NCI-H524 (cell line): ENCODE measurements at regions not wholly inside any gene's neighbourhood (a gene's known extent, or its start where the extent isn't known, plus 50 kb on each side); places are given as distances from the start of the nearest gene placed in this dataset.
"Not testable (repeated sequence)": the region's sequence is repeated elsewhere in the genome, so short reads cannot be mapped to it uniquely, and the experiment has no call there.

Source experiments
- DNase-seq, 2 experiments: peaks; one replicate each; lab custom pipeline; 2025; lab: John Stamatoyannopoulos, UW

DNA sequence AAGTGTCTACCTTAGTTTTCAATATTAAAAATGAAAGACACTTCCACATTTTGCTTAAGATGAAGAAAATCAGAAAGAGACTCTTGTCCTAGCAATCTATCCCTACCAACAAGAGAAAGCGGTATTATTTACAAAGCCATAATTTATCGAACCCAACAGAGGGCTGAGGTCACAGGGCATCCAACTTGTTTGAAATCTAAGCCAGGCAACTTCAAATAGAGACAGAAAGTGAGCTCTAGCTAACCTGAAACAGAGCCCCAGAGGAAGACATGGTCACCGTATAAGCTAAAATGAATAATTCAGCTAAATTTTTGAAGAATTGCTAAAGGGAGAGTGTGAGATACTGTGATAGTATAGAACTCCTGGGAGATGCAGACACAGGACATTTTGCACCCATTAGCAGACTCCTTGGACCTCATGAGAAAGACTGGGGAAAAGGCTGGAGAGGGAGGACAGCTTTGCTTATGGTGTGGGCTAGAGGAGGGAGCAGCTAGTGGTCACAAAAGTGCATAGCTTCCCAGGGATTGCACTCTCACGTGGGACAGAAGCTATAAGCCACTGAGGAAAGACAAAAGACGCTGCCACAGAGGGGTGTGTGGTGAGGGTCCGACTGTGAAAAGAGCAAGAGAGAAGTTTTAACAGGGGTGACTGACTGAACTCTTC, 624.2 kb upstream of the GRIN3A start:
- no peak for DNase-seq

DNA sequence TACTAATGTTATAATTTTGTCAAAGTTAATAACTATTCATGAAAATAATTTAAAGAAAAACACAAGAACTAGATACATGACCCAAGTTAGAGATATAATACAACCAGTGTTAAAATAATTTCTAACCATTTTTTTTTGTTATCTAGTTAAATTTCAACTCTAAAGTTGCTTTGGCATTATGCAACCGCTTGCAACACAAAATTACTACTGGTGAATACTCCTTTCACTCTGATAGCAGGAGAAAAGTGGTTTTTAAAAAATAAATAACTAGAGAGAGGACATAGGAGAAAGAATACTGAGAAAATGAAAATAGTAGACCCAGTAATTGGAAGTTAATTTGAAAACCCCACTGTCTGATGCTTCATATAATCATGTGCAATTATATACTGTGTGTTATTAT, 622.4 kb upstream of the GRIN3A start:
- DNase-seq = no peak

DNA sequence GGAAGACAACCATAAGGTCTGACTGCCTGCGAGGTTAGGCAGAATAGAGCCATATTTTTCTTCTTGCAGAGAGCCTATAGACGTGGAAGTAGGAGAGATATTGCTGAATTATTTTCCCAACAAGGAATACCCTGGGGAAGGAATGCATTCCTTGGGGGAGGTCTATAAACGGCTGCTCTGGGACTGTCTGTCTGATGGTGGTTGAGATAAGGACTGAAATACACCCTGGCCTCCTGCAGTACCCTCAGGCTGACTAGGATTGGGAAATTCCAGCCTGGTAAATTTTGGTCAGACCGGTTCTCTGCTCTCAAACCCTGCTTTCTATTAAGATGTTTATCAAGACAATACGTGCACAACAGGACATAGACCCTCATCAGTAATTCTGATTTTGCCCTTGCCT, 617.5 kb upstream of the GRIN3A start:
- no peak for DNase-seq

DNA sequence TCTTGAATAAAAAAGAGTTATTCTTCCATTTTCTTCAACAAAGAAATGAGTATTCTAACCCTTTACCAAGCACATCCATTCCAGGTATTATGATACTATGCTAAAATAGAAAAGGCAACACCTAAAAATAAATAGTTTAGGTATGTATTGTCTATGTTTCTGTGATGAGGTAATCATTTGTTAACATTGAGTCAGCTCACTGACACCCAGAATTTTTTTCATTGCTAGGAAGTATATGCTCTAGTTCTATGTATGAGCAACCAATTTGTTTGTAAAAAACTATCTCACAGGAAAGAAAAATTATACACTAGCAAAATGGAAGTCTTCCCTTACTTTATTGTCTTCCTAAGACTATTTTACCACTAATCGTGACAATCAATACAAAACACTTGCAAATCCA, 615.6 kb upstream of the GRIN3A start:
- no peak for DNase-seq

DNA sequence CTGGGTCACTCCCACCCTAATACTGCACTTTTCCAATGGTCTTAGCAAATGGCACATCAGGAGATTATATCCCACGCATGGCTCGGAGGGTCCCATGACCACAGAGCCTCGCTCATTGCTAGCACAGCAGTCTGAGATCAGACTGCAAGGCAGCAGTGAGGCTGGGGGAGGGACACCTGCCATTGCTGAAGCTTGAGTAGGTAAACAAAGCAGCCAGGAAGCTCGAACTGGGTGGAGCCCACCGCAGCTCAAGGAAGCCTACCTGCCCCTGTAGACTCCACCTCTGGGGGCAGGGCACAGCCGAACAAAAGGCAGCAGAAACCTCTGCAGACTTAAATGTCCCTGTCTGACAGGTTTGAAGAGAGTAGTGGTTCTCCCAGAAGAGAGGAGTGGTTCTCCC, 599.0 kb upstream of the GRIN3A start:
- not testable (repeated sequence) for DNase-seq

DNA sequence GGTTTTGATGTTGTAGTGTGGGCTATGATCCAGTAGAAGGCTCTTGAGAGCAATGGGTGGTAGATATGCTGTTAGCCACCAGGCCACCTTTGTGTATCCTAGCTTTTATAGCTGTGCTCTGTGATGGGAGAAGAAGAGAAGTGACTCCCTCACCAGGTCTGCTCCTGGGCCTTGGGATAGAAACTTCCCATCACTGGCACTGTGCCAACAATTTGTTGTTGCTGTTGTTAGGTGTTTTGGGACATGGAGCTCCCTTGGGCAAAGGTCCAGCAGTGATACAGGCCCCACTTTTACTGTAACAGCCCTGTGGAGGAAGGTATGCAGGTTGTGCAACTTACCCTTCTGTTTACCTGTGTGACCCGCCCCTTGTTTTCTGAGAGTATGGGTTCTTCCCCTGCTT, 570.9 kb upstream of the GRIN3A start:
- no peak for DNase-seq

DNA sequence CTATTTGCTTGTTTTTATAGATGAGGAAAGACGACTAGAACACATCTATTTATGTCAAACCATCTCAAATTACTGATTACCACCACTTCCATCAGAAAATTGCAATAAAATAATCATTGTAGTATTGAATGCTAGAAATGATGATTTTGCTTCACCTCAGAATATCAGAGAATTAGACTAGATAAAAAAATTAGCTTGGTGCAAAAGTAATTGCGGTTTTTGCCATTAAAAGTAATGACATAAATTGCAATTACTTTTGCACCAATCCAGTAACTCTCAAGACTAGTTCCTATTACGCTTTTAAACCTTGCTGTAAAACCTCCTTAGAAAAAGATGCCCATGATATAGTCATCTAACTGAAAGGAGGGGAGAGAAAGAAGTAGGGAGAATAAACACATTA, 556.7 kb upstream of the GRIN3A start:
- no peak for DNase-seq

DNA sequence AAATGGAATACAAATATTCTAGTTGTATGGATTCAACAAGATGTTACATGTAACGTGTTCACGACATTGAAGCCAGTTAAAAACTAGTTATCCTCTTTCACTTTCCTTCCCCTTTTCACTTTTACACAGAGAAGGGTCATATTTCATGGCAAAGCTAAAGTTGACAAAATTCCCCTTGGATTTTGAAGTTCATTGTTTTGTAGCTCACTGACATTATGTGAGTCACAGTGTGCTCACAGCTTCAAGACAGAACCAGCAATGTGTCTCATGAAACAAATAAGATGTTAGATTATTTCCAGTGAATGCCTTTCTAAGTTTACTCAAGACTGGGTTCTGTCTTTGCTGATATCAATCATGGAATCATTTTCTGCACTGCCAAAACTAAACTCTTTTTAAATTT, 535.5 kb upstream of the GRIN3A start:
- DNase-seq = no peak

DNA sequence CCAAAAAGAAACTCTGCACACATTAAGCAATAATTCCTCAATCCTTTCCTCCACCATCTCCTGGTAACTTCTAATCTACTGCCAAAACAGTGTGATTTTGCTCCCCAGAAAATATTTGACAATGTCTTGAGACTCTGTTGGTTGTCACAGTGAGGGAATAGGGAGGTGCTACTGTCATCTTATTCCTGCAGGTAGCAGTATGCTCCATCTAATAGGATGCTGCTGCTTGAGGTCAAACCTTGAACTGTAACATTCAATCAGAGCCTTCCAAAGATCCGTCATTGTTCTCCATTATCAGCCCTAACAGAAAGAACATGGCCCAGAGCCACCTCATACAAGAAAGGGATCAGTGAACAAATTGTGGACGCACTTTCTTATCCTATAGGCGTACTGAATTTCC, 514.7 kb upstream of the GRIN3A start:
- DNase-seq = peak in 1 of 2 experiments; percentile 10

DNA sequence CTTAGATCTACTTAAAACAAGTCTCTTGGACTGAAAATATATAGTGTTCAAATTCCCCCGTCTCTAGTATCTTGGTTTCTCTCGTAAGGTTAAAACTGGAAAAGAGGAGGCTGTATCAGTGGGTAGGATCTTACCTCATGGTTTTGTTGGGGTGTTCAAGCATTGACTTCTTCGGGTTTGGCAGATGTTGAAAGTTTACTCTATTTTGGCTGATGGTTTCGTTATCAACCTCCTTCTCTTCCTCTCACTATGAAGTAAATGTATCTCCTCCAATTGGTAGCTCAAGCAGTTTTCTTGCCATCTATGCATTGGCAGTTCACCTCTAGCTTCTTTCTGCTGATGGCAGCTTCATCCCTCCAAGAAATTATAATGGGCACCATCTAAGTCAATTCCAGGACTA, 506.5 kb upstream of the GRIN3A start:
- DNase-seq = no peak

DNA sequence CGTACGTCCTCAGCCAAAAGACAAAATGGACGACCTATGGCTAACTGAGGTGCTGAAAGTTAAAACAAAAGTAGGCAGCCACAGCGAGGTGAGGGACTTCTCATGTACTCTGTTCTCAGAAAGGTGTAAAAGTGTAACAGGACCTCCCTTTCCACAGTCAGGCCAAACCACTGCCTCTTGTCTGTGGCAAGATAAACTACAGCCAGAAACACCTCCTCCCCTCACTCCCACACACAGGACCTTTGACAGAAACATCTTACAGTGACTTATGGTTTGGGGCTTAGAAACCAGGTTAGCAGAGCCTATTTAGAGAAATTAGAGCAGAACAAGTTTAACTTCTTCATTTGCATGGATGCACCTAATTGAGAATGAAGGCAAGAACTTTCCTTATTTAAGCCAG, 499.1 kb upstream of the GRIN3A start:
- no peak for DNase-seq

DNA sequence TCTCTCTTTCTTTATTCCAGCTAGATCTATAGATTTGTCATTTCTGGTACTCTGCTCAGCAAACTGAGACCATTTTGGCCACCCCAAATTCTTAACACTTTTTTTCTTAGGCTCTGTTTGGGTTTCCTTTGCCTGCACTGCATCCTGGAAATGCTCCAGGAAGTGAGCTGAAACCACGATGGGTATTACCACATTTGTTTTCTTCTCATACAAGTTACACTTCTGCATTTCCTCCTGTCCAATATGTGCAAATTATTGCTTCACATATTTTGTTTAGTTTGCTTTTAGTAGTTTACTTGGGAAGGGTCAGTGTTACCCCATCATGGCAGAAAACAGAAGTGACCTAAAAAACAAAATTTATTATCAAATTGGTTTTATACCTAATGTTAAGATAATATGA, 498.6 kb upstream of the GRIN3A start:
- DNase-seq = no peak

DNA sequence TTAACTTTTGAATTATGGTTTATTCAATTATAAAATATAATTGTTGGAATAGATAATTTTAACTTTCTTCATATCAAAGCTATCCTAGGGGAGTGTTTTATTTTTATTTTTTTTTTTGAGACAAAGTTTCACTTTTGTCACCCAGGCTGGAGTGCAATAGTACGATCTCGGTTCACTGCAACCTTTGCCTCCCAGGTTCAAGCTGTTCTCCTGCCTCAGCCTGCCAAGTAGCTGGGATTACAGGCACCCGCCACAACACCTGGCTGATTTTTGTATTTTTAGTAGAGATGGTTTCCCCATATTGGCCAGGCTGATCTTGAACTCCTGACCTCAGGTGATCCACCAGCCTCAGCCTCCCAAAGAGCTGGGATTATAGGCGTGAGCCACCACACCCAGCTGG, 489.0 kb upstream of the GRIN3A start:
- not testable (repeated sequence) for DNase-seq

DNA sequence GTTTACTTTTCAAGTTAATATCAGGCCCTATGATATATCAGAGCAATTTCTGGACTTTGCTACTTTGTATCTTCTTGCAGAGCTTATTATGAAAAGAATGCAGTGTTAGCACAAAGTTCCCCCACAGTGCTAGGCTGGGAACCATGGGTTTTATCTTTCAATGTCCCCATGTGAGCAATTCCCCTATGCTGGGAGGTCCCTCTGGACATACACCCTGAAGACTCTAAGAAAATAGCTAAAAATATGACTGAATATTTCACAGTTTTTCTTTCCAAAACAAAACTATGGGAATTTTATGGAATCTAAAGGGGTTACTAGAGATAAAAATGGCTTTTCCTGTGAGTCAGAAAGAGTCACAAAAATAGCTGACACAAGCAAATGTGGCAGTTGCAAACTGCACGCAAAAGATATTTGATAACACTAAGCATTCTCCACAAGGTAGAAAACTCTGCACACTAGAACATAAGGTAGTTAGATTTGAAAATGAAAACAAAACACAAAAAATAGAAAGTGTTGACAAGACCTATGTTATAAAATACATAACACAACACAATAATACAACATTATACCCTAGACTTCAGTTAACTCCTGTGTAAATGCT, 487.5 kb upstream of the GRIN3A start:
- DNase-seq = no peak

DNA sequence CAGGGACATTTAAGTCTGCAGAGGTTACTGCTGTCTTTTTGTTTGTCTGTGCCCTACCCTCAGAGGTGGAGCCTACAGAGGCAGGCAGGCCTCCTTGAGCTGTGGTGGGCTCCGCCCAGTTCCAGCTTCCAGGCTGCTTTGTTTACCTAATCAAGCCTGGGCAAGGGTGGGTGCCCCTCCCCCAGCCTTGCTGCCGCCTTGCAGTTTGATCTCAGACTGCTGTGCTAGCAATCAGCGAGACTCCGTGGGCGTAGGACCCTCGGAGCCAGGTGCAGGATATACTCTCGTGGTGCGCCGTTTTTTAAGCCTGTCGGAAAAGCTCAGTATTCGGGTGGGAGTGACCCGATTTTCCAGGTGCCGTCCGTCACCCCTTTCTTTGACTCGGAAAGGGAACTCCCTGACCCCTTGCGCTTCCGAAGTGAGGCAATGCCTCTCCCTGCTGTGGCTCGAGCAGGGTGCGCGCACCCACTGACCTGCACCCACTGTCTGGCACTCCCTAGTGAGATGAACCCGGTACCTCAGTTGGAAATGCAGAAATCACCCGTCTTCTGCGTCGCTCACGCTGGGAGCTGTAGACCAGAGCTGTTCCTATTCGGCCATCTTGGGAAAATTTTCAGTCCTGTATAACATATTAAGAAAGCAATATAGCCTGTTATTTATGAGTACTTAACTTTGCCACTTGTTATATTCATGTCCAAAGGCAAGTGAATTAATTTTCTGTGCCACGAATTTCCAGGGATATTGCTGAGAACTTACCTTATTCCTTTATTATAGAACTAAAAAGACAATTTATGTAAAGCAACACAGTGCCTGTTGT, 485.1 kb upstream of the GRIN3A start:
- not testable (repeated sequence) for DNase-seq

DNA sequence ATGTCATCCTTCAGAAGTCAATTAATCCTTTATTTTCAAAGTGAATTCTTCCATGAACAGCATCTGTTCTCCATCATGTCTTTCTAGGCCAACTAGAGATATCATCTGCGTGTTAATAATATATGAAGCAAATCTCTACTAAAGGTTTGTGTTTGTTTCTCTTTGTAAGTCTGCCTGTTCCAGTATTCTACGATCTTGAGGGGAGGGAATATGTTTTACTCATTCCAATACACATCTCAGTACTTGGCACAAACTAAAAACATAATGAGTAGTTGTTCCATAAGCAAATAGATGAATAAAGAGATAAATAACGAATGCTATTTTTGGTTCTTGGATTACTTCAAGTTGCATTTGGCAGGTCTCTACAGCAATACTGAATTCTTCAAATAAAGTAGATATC, 470.7 kb upstream of the GRIN3A start:
- peak in 1 of 2 experiments; percentile 40 for DNase-seq

DNA sequence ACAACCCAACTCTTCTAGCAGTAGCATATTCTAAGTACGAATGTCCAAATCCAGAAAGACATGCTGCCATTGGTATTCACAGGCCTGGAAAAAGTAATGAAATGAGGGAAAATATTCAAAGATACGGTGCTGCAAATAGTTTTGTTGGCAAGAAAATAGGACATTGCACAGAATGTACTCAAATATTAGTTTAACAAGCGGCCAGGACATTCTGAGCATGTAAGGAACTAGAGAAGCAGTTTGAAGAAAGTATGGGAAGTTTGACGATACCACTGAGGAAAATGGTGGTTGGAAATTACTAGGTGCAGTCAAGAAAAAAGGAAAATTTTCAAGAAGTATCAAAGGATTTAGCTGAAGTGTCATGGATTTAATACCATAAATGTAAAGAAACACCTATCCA, 468.0 kb upstream of the GRIN3A start:
- DNase-seq = no peak

DNA sequence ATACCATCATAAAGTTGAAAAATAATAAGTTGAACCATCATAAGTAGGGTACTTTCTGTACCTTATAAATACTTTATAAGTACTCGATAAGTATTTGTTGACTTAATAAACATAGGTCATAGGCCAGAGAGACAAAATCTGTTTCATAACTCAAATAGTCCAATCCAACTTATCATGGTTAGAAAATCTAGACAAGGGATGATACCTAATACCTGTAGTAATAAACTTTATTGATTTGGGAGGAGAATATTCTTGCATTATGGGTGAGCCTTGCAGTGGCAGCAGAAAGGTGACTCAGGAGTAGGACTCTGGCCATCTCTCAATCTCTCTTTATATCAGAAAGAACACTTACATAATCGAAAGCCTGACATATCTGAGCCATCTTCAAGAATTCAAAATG, 466.8 kb upstream of the GRIN3A start:
- no peak for DNase-seq

DNA sequence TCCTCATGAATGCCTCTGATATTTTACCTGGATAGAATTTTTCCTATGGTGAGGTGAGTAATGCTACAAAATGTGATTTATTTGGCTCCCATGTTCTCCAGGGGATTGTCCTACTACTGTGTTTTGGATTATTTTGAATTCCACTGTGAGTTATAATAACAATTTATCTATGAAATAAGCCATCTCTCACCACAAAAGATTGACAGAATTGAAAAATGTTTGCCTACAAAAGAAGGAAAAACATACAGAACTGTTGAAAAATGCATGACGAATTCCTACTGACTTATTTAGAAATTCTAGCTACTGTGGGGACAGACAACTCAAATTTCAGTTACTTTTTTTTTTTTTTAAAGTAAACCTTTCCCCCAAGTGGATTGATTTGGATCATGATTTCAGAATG, 463.7 kb upstream of the GRIN3A start:
- DNase-seq = no peak

DNA sequence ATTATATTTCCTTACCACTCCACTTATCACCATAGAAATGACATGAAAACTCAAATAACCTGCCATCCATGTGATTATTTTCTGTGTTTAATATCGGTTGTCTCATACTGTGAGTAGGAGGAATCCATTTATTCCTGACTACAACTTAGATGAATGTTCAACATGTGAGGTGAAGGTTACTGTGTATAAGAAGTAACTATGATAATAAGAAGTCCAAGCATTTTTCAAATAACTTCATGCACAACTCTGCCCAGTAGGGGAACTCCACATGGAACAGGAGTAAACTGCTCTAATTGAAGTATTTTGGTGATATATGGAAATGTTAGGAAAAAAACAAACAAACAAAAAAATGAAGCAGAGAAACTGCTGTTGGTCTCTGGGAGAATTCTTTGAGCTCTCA, 447.5 kb upstream of the GRIN3A start:
- no peak for DNase-seq

DNA sequence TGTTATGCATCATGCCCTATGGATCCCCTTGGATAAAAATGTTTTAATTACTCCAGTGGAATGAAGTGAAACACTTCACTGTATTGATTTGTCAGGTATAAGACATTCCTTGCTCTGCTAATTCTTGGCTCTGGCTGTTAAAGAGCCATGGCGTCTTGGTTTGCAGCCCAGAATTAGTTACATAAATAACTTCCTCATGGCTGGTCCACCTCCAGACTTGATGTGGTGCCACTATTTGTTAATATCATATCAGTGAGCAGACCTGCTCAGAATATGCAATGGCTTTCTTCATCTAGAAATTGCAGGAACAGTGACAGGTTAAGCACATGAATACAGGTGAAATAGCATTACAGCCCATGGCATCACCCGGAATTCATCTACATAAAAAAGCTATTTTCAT, 446.9 kb upstream of the GRIN3A start:
- no peak for DNase-seq

DNA sequence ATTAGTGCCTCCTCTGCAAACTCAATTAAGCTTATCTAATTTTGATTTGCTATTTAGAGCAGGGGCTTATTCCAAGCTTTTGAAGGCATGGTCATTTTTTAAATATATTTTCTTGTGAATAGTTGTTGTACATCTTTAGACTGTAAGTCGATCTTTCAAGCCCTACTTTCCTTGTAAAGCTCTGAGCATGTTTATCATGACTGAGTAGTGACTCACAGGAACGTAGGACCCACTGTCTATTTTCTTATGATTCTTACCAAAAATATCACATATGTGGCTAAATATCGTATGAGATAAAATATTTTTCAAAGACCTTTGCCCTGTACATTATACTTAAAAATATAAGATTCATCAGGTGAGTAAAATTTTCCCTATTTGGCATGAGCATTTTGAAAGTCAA, 440.4 kb upstream of the GRIN3A start:
- DNase-seq = no peak

DNA sequence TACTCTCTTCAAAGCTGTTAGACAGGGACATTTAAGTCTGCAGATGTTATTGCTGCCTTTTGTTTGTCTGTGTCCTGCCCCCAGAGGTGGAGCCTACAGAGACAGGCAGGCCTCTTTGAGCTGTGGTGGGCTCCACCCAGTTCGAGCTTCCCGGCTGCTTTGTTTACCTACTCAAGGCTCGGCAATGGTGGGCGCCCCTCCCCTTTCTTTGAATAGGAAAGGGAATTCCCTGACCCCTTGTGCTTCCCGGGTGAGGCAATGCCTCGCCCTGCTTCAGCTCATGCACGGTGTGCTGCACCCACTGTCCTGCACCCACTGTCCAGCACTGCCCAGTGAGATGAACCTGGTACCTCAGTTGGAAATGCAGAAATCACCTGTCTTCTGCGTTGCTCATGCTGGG, 435.8 kb upstream of the GRIN3A start:
- DNase-seq = not testable (repeated sequence)
